RPMI8226 (cell line): ENCODE measurements at regions not wholly inside any gene's neighbourhood (a gene's known extent, or its start where the extent isn't known, plus 50 kb on each side); places are given as distances from the start of the nearest gene placed in this dataset.
A peak's percentile ranks its signal among the peaks of the same experiment; 100 is the strongest.
"Not testable (repeated sequence)": the region's sequence is repeated elsewhere in the genome, so short reads cannot be mapped to it uniquely, and the experiment has no call there.

Experiments
- DNase-seq: peaks from one replicate; pipeline ENCODE4 v3.0.0-alpha.2; 2015

DNA sequence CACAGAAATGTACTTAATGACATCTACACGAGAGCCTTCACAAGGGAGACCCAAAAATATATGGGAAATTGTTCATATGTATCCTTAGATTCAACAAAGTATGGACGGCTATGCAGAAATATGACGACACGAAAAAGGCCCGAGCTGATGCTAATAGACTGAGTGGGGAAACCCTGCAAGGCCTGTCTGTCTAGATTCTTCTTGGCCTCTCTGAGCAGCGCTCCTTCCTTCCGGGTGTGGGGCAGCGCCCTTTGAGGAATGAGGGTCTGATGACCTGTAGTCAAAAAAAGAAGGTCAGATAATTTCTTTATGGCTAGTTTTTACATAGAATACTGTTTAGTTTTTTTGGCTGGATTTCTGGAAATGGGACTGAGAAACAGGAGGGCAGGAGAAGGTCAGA lies 192.8 kb upstream of the AKR1E2 start:
- DNase-seq: no peak

DNA sequence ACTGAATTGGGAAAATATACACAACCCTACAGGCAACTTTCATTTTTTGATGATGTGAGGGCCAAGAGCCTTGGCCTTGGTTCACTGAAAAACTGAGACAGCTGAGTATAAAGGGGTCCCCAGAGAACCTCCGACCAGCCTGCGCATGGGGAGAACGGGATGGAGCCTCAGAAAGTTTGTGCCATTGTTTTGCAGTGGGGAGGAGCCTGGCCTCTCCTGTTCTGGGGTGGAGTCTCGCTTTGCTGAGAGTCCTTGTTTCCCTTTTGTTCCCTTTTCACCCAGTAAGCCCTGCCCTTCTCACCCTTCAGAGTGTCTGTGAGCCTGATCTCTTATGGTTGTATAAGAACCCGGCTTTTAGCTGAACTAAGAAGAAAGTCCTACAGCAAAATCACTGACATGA lies 193.2 kb upstream of the AKR1E2 start:
- DNase-seq: no peak

DNA sequence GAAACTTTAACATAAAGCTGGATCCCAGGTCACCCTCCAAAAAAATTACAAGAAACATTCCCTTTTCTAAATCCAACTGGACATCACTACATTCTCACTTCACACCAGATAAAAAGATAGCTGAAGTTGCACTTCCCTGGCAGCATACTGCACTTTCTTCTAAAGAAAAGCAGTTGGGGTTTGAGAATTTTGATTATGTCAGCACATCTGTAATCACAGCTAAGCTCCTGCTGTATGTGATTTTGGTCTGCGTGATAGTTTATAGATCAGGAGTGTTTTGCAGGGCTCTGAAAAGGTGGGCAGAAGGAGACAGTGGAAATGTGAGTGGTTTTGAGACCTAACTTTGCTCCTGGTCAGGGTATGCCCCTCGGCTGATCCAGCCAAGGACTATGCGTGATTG lies 199.1 kb upstream of the AKR1E2 start:
- no peak for DNase-seq

DNA sequence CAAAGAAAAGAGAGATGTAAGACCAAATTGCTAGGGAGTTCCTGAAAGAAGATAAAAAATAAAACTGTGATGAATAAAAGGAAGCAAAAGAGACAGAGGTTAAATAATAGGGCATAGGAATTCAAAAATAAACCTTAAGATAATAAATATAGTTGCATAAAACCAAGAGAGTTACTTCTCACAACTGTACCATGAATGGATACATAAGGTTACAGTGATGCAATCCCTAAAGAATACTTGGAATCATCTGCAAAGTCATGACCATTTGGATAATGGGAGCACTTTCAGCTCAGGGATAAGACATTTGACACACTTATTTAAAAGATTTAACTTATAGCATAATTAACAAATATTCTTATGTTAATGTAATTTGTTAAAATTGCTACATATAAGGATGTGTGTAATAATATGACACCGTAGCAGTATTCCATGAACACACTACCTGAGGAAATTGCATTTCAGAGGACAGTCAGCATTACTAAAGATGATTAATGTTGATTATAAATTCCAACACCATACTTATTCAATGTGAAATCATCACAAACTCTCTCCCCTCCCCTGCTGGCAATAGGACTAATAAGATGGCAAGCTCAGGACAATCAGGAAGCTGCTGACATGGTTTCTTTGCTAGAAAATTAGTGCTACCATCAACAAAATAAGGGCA lies 202.1 kb upstream of the AKR1E2 start:
- DNase-seq: no peak

DNA sequence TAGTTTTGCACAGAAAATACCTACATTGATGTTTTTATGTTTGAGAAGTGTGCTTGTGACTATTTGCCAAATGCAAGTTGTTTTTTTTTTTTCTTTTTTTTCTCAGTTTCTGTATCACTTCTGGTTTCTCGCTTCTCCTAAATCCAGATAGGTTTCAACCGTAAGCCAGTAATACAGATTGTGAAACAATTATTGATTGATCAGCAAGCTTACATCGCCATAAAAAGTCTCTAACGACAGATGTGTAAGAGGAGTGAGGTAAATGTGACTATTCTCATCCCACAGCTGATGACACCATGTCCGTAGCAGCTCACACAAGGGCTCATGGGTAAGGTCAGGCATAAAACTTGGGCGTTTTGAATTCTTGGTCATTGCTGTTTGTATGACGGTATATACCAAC lies 202.8 kb upstream of the AKR1E2 start:
- peak; percentile 28 for DNase-seq

DNA sequence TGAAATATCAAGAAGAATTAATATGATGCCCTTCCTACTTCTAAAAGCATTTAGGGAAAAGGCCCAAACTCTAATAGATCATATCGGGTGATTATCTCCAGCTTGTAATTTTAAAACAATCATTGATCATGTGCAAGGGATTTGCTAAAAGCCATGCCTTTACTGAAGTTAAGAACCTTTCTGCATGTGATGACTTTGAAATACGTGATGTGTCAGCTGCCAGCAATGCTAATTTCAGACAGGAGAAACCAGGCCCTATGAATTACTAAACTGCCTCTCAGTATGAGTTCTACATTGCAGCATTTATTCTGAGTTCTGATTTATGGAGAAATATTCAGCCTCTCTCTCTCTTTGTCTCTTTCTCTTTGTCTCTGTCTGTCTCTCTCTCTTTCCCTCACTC lies 203.6 kb upstream of the AKR1E2 start:
- DNase-seq: no peak

DNA sequence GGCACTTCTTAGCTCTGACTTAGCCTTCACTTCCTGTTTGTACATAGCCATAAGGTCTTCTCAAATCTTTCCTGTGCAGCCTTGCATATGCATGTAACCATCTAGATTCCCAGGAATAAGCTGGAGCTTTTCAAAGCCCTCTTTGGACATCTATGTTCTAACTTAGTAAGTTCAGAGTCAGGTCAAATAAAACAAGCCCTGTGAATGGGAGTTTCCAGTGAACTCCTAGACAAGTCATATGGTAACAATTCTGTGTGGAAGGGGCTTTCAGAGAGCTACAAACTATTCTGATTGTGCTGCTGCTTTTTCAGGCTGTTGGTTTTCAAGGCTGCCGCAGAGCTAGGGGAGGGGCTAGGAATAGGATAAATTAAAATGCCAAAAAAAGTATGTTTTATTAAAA lies 208.4 kb upstream of the AKR1E2 start:
- DNase-seq: no peak

DNA sequence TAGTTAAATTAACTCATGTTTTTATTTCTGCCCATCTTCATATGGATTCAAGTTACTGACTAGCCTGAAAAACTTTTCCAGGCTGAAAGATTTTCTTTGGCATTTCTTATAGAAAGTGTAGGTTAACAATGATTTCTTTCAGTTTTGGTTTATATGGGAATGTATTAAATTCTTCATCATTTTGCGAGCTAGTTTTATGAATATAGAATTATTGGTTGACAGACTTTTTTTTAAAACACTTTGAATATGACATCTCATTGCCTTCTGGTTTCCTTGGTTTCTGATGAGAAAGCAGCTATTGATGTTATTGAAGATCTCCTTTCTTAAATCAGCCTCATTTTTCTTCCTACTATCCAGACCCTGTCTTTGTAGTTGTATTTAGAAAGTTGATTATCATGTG lies 211.0 kb upstream of the AKR1E2 start:
- no peak for DNase-seq

DNA sequence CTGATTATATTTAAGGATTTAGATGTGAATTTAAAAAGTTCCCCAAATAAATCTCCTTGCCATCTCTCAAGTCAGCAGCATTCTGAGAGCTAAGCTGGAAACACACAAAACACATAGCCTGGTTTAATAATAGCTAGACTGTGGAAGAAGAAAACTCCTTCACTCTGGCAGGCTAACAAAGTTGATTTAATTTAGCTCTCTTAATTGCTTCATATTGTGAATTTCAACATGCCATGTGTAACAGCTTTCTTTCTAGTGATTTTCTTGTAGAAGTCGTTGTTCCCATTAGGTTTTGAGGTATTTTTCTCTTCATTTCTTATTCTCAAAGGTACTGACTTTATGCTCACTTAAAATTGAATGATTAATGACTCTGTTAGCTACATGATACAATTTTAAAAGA lies 216.8 kb upstream of the AKR1E2 start:
- DNase-seq: no peak

DNA sequence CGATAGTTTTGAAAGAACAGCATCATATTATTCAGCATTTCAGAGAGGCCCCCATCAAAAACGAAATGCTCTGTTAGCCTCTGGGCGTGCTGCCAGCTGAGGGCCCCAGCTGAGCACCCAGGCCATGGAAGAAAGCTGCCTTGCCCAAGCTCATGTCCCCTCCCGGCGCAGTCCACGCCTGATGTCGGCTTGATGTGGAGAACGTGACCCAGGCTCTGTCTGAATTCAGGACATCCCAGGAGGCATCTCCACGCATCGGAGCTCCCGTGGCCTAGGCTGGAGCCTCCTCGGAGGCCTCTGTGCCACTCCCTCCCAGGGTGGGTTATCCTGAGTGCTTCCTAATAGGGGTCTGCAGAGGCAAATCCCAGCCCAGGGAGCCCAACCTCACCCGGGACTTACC lies 218.3 kb upstream of the AKR1E2 start:
- peak; percentile 52 for DNase-seq

DNA sequence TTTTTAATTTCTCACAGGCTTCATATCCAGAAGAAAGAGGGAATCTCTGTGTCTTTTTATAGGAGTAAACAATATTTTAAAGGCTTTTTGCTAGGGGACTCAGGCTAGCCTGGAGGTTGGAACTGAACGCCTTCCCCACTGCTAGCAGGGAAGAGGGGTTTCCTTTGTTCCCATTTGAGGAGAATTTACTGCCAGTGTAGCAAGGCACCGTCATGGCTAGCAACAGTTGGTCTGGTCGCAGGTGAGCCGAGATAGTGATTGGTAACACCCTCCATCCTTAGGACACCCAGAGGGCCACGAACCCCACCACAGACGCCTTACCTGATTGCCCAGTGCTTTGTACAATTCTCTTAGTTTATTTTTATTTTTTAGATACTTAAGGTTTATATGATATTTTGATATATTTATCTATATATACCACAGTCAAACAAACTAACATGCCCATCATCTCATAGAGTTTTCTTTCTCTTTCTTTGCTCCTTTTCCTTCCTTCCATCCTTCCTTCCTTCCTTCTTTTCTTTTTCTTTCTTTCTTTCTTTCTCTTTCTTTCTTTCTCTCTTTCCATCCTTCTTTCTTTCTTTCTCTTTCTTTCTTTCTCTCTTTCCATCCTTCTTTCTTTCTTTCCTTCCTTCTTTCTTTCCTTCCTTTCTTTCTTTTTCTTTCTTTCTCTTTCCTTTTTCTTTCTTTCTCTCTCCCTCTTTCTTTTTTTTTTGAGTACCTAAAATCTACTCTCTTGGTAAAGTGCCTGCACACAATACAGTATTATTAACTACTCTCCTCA lies 219.0 kb upstream of the AKR1E2 start:
- DNase-seq: no peak

DNA sequence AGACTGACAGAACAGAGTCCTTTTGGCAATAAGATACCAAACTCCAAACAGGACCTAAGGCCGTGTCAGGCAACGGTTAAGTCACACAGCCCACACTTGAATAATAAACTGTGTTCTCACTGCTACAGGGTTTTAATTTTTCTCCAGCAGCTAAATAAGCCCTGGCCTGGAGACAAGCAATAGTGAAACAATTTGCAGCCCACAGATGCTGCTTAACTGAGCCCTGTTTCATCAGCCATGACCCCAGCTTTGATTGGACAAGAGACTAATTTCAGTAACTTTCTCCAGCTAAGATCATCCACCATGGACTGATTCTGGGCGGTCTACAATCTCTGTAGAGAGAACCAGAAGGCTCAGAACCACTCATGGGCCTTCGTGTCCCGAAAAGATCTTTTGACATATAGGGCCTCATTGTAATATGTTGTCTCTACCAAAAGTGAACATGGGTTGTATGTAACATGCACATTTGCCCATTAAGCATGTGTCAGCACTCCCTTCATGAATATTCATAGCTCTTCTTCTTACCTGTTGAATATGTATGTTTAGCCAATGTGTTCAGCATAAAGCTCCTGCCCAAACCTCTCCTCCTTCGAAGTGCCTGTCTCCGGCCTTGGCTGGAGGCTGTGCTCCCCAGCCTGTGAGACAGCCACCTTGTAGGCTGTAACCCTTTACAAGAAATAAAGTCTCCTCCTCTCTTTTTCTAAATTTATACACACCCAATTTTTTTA lies 223.1 kb upstream of the AKR1E2 start:
- DNase-seq: no peak

DNA sequence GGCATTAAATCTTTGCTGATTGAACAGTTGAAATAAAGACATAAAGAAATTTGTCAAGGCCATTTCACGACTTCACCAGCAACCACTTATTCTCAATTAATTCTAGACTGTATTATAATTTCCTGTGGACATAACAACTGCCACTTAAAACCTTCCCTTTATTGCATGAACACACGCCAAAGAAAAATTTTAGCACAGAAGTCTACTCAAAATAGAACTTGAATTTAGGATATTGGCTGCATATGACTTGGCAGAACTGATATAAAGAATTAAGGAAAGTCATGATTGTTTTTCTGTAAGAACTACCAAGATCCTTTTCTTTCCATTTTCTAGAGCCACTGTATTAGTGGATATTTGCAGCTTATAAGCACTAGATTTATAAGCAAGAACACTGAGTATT lies 226.5 kb upstream of the AKR1E2 start:
- no peak for DNase-seq

DNA sequence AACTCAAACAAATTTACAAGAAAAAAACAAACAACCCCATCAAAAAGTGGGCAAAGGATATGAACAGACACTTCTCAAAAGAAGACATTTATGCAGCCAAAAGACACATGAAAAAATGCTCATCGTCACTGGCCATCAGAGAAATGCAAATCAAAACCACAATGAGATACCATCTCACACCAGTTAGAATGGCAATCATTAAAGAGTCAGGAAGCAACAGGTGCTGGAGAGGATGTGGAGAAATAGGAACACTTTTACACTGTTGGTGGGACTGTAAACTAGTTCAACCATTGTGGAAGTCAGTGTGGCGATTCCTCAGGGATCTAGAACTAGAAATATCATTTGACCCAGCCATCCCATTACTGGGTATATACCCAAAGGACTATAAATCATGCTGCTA lies 228.1 kb upstream of the AKR1E2 start:
- DNase-seq: not testable (repeated sequence)

DNA sequence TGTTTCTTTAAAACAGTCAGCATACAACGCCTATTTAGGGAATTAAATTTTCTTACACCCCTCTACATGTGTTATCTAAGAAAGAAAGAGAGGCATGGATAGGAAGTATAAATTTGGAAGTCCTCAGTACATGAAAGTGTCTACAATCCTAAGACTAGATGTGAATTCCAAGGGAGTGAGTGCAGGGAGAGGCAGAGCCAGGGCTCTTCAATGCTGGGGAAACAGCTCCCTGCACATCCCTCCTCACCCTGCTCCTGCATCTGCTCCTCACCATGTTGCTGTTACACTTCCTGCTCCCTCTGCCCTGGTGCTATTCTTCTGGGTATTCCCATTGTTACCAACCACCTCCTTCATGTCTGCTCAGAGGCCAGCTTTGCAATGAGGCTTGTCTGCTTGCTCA lies 229.1 kb upstream of the AKR1E2 start:
- DNase-seq: no peak

DNA sequence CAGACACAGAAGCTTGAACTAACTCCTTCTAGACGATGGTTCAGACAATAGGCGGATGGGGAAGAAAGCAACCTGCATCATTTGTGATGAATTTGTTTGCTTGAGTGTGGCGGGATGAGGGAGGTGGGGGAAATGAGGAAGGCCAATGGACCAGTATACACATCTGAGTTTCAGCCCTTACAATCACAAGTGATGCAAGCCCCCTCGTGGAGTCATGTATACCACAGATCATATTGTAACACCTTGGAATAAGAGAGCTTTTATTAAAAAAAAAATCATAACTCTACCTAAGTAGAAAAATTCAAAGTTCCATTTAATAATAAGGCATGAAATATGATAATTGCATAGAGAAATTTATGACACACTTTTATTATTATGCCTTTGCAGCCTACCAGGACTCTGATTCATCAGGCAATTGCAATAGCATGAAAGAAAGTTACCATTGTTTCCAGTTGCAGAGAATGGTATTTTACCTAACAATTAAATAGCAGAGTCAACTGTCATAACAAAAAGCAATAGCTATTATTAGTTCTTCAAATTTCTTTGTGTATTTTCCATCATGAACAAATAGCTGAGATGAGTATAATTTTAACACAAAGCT lies 230.2 kb upstream of the AKR1E2 start:
- no peak for DNase-seq

DNA sequence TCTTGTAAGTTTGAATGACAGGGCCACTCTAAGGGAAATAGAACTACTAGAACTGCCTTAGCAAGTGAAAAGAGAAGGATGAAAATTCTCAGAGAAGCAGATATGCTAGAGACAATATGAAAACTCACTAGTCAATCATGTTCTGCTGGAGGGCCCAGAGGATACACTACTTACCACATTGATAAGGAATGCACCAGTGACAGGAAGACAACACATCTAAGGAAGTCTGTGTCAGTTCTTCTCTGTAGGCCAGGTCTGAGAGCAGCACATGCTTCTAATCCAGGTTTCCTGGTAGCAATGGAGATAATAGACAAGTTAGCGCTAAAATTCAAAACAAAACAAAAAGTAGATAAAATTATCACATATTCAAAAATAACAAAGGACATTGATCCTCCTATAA lies 235.2 kb upstream of the AKR1E2 start:
- no peak for DNase-seq

DNA sequence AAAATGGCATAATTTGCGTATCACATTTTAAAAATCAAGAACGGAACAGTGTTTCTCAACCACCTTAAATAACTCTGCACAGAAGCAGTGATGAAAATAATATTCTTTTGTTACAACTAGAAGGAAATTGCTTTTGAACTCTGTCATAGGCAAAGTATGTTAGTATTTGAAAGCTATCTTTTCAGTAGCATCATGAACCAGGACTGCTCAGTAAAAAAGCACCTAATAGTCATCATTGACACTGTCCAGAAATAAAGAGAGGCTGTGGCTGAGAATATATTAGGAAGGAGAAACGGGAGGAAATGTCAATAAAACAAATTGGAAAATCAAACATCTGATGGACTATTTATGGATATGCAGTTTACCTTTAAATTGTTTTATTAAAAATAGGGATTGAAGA lies 237.2 kb upstream of the AKR1E2 start:
- no peak for DNase-seq

DNA sequence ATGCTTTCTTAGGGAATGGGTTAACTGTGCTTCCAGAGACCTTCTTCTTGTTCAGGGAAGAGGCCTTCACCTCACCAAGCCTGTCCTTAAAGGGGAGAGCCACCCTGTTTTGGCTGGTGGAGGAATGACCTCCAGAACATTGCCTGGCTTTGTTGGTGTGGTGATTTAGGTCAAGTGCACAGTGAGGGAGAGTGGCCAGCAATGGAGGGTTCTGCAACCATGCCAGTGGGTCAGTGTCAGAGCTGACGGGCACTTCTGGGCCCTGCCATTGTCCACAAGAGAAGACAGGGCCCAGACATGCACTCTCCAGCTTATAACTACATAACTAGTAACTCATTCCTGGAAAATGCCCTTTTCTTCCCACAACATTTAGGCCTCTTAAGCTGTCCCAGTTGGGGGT lies 238.5 kb upstream of the AKR1E2 start:
- no peak for DNase-seq

DNA sequence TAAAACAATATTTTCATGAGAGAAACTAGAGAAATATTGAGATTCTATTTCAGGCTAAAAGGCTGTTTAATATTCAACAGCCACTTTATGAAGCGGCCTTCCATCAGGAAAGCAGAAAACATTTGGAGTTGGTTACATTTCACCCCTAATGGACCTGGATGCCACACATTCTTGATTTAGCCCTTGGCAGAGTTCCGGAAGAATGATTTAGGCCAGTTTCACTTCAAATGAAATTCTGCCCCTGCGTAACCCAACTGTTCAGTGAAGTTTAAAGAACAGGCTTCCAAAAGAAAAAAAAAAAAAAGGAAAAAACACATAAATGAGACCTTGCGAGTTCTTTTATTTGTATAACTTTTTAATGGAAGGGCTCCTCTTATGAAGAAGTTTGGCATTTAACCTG lies 239.2 kb upstream of the AKR1E2 start:
- DNase-seq: no peak

DNA sequence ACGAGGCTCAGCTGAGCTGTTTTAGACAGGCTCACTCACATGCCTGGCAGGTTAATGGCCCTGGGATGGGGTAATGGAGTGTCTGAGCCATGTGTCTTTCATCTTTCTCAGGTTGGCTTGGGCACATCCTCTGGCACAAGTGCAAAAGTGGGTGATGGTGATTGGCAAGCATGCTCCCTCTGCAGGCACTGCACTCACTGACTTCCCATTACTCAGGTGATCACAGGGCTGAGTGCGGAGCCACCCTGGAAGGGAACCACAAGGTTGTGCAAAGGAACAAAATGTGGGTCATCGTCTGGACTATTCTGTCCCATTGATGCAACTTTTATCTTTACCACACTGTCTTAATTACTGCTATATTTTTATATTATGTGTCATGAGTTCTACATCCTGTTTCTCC lies 244.1 kb upstream of the AKR1E2 start:
- no peak for DNase-seq

DNA sequence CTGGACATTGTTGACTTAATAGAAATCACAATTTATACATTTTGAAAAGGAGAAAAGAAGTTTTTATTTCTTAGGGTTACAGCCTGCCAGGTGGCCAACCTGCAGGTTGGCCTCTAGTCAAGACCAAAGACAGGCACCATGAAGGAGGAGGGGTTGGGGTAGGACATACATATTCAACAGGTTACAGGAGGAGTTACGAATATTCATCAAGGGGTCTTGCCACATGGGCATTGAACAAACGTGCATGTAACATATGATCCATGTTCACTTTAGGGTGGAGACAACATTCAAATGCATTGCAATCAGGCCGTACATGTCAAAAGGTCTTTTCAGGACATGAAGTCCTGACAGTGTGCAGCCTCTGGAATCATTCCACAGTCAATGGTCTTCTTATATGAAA lies 246.2 kb upstream of the AKR1E2 start:
- DNase-seq: no peak

DNA sequence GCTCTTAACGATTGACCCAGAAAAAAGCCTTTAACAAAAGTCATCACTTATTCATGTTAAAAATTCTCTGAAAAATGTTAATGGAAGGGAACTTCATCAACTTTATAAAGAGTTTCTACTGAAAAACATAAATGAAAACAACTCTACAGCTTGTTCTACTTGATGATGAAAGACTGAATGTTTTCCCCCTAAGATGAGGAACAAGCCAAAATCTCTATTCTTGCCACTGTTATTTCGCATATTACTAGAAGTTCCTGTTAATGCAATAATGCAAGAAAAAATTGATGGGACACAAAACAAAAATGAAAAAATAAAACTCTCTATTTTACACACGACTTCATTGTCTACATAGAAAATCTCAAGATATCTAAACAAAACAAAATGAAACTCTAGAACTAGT lies 249.8 kb upstream of the AKR1E2 start:
- no peak for DNase-seq

DNA sequence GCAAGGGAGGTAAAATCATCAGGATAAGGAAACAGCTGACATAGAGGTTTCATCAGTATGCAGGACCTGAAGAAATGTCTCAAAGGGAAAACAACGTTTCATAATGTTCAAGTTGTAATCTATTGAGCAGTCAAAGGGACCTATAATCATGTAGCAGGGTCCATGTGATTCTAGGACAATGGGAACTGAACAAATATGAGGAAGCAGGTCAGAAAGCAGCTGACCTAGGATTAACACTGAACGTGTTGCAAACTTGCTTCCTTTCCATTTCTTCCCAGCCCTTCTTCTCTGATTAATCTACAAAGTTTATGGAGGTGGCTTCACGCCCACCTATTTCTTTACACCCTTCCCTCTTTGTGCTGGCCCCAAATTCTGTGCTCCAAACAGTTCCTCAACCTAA lies 256.9 kb upstream of the AKR1E2 start:
- DNase-seq: no peak
